Progenitor cell of endocrine pancreas (in vitro differentiated cells): ENCODE measurements at regions not wholly inside any gene's neighbourhood (a gene's known extent, or its start where the extent isn't known, plus 50 kb on each side); places are given as distances from the start of the nearest gene placed in this dataset.

Experiments used
- DNase-seq: peaks from one replicate; pipeline ENCODE4 v3.0.0; 2021; ENCODE audit warnings: low spot score; ENCODE audit not compliant: unreplicated experiment
- H3K27ac Mint-ChIP-seq: 2 replicates; pipeline ENCODE4 v1.8.0; 2021; ENCODE audit warnings: mild to moderate bottlenecking, moderate library complexity, mixed read lengths
- H3K27me3 Mint-ChIP-seq: 2 replicates; pipeline ENCODE4 v1.8.0; 2021; ENCODE audit warnings: mixed read lengths
- H3K36me3 Mint-ChIP-seq: 2 replicates; pipeline ENCODE4 v1.8.0; 2022; ENCODE audit warnings: mixed read lengths; ENCODE audit not compliant: insufficient read depth
- H3K4me1 Mint-ChIP-seq: 2 replicates; pipeline ENCODE4 v1.8.0; 2021; ENCODE audit warnings: low read depth, mixed read lengths
- H3K4me3 Mint-ChIP-seq: 2 replicates; pipeline ENCODE4 v1.8.0; 2021; ENCODE audit warnings: low read depth, mild to moderate bottlenecking, moderate library complexity, mixed read lengths
- H3K9me3 Mint-ChIP-seq: 2 replicates; pipeline ENCODE4 v1.8.0; 2021; ENCODE audit warnings: low read depth, mixed read lengths
- CTCF ChIP-seq: fragments of 200-600 bp; sonication (generic); IDR thresholded peaks from one replicate; pipeline ENCODE4 v1.5.0; 2021; ENCODE audit warnings: antibody characterized with exemption, mild to moderate bottlenecking; ENCODE audit not compliant: unreplicated experiment

DNA sequence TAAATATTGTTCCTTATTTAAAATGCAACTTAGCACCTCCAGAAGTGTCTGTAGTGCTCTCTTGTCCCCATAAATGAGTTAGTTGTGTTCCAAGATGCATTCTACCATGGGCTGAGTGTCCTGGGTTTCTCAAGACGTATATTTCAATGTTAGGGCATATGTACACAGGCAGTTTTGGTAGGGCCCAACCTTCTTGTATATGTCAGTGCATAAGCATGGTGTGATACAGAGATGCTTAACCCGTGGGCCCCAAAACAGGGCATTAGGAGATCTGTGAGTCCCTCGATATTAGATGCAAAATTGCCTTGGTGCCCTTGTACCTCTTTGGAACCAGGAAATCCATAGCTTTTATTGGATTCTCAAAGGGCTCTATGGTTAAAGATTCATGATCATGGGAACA lies 91.5 kb upstream of the HIVEP1 start:
- Mint-ChIP-seq H3K4me1 (peaks cover 9% of the 10 kb centered on the region), H3K4me3 (no peak overlapping the region)

DNA sequence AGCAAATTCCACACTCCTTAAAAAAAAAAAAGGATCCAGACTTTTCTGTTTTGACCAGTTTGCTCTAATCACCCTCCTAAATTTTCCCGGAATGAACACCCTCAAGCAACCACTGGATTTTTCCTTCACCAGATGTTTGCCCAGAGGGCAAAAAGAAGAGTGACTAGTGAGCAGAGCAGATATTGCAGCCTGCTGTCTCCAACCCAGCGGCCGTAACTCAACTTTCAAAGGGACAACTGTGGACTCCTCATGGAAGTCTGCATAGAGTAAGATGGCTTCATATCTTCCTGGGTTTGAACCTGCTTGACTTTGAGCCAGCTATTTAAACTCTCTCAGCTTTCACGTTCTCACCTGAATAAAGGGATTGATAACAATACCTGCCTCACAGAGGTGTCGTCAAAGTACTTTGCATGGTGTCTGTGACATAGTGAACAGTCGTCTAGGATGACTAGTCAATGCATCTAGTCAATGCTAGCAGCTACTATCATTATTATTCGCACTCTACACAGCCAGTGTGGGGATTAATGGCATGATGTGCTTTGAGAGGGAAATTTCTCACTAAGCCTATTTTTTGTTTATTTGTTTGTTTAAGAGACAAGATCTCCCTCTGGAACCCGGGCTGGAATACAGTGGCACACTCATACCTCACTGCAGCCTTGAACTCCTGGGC lies 92.2 kb upstream of the HIVEP1 start:
- TF ChIP-seq CTCF: no peak
- H3K27ac Mint-ChIP-seq: no peak overlapping the region
- no peak overlapping the region for H3K4me3 Mint-ChIP-seq

More for the DNA sequence above, 91.5 kb upstream of the HIVEP1 start:
- no peaks in the 10 kb centered on the region for H3K36me3 Mint-ChIP-seq
- H3K9me3 Mint-ChIP-seq: no peaks in the 10 kb centered on the region
- no peak for DNase-seq
- peak overlapping the region; percentile 21 for H3K27ac Mint-ChIP-seq
- TF ChIP-seq CTCF: no peak
- no peaks in the 10 kb centered on the region for H3K27me3 Mint-ChIP-seq

DNA sequence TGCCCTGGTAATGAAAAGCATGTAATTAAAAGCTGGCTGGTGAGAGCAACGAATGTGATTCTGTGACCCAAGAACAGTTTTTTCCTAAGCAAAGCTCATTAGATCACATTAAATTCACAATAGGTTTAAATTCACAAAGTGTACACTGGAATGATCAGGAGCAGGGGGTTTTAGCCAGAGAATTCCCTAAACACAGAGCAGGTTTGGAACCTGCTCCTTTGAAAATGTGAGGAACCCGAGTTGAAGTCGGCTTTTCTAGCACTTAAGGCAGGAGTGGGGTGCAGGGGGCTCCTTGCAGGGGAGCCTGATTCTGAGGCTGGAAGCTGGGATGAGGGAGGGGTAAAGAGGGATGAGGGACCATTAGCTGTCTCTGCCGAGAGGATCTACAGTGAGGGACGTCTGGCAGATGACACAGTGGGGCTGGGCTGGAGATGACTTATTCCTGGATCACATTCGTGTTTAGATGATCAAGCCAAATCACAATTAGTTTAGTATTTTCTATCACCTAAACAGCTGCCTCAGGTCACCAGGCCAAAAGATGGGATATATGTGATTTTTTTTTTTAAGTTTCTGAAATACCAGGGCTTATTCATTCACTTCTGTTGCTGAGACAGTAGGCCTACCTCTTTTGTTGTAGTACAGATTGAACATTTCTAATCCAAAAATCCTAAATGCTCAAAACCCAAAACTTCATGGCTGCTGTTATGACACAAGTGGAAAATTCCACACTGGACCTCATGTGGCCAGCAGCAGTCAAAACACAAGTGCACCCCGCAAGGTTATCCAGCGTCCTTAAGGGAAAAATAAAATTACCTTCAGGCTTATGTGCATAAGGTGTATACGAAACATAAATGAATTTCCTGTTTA lies 93.1 kb upstream of the HIVEP1 start:
- H3K36me3 Mint-ChIP-seq: no peaks in the 10 kb centered on the region
- peaks cover 9% of the 10 kb centered on the region for H3K4me1 Mint-ChIP-seq
- H3K27me3 Mint-ChIP-seq: no peaks in the 10 kb centered on the region
- H3K9me3 Mint-ChIP-seq: no peaks in the 10 kb centered on the region
- no peak for DNase-seq
- peak overlapping the region; percentile 59 for H3K27ac Mint-ChIP-seq
- H3K4me3 Mint-ChIP-seq: no peak overlapping the region
- no peak for TF ChIP-seq CTCF

More for the DNA sequence above, 92.2 kb upstream of the HIVEP1 start:
- no peak for DNase-seq
- H3K36me3 Mint-ChIP-seq: no peaks in the 10 kb centered on the region
- H3K27me3 Mint-ChIP-seq: no peaks in the 10 kb centered on the region
- H3K9me3 Mint-ChIP-seq: no peaks in the 10 kb centered on the region
- peaks cover 9% of the 10 kb centered on the region for H3K4me1 Mint-ChIP-seq

GRCh38 chr6:11917951-11918738 lies 94.0 kb upstream of the HIVEP1 start:
- no peak overlapping the region for H3K4me3 Mint-ChIP-seq
- no peaks in the 10 kb centered on the region for H3K36me3 Mint-ChIP-seq
- no peak for DNase-seq
- no peaks in the 10 kb centered on the region for H3K9me3 Mint-ChIP-seq
- H3K27me3 Mint-ChIP-seq: no peaks in the 10 kb centered on the region
- peak overlapping the region; percentile 59 for H3K27ac Mint-ChIP-seq
- no peak for TF ChIP-seq CTCF
- H3K4me1 Mint-ChIP-seq: peaks cover 9% of the 10 kb centered on the region

- H3K27ac Mint-ChIP-seq: no peak overlapping the region
- no peaks in the 10 kb centered on the region for H3K27me3 Mint-ChIP-seq
- H3K4me1 Mint-ChIP-seq: no peaks in the 10 kb centered on the region
- DNase-seq: no peak
- no peak for TF ChIP-seq CTCF
- H3K9me3 Mint-ChIP-seq: peaks cover 3% of the 10 kb centered on the region
- no peak overlapping the region for H3K4me3 Mint-ChIP-seq
- no peaks in the 10 kb centered on the region for H3K36me3 Mint-ChIP-seq
These were observed 99.7 kb upstream of the HIVEP1 start for GRCh38 chr6:11912420-11912819.
